Endothelial cell of umbilical vein (primary cell): ENCODE measurements at regions not wholly inside any gene's neighbourhood (a gene's known extent, or its start where the extent isn't known, plus 50 kb on each side); places are given as distances from the start of the nearest gene placed in this dataset.

ENCODE experiments used
- BruUV-seq: library from RNA; stranded (reverse); fragments of 400-500 nt; replicated peaks from 2 replicates; lab custom pipeline; 2021; lab: Mats Ljungman, UMichigan
- CTCF ChIA-PET: fragments of 300-600, 350-600 bp; sonication (Branson Sonifier 250); formaldehyde crosslinking; loops from one replicate; lab custom pipeline; 2021; ENCODE audit warnings: antibody characterized with exemption, inconsistent platforms; lab: Charles Lee
- POLR2A ChIA-PET: fragments of 300-600, 350-600 bp; sonication (Branson Sonifier 250); formaldehyde crosslinking; loops from one replicate; lab custom pipeline; 2021; ENCODE audit warnings: antibody characterized with exemption, inconsistent platforms; lab: Charles Lee
- DNase-seq: peaks from one replicate; pipeline ENCODE4 v3.0.0-alpha.2; 2011; ENCODE audit warnings: low read depth, low spot score
- FAIRE-seq: peaks from 2 replicates; lab custom pipeline; 2011; peaks lifted over from hg19 to GRCh38; lab: Jason Lieb, UNC
- H2AFZ ChIP-seq: 2 replicates; pipeline ENCODE4 v1.6.0; 2012; ENCODE audit warnings: low read depth, low read length, control low read depth, inconsistent platforms
- H3K27ac ChIP-seq: 2 replicates; pipeline ENCODE4 v1.5.1; 2011; ENCODE audit warnings: low read depth, mild to moderate bottlenecking, control low read depth, low read length, moderate library complexity; ENCODE audit not compliant: insufficient read depth
- H3K27me3 ChIP-seq, 2 experiments: 2 replicates each; pipeline versions ENCODE4 v1.6.0 to v1.6.1; 2011; ENCODE audit warnings: low read length in 2 of 2, mixed read lengths in 1 of 2; ENCODE audit not compliant: control insufficient read depth in 2 of 2, insufficient read depth in 2 of 2
- H3K36me3 ChIP-seq, 2 experiments: 2 replicates in 1 of 2; 3 replicates in 1 of 2; pipeline ENCODE4 v1.5.1; 2011; ENCODE audit warnings: low read length in 2 of 2, mild to moderate bottlenecking in 1 of 2, moderate library complexity in 1 of 2; ENCODE audit not compliant: control insufficient read depth in 2 of 2, insufficient read depth in 2 of 2; ENCODE audit errors: extremely low read depth in 1 of 2
- H3K4me1 ChIP-seq: 3 replicates; pipeline ENCODE4 v1.5.1; 2011; ENCODE audit warnings: mild to moderate bottlenecking, low read length; ENCODE audit not compliant: control insufficient read depth, insufficient read depth; ENCODE audit errors: extremely low read depth
- H3K4me2 ChIP-seq: 2 replicates; pipeline ENCODE4 v1.6.1; 2011; ENCODE audit warnings: low read length, control low read depth, mixed read lengths; ENCODE audit not compliant: insufficient read depth
- H3K4me3 ChIP-seq, 3 experiments: fragments of 200-600 bp in 1 of 3; sonication (generic), shearing (Covaris generic) in 1 of 3; replicated peaks in 1 of 3; 2 replicates each; pipeline ENCODE4 v1.5.1; 2011 to 2016; ENCODE audit warnings: control low read depth in 3 of 3, low read length in 3 of 3, mild to moderate bottlenecking in 2 of 3, inconsistent platforms in 1 of 3, low read depth in 1 of 3, moderate library complexity in 1 of 3; ENCODE audit not compliant: insufficient read depth in 1 of 3
- H3K79me2 ChIP-seq: 2 replicates; pipeline ENCODE4 v1.6.0; 2012; ENCODE audit warnings: low read length, inconsistent platforms; ENCODE audit not compliant: control insufficient read depth, insufficient read depth
- H3K9ac ChIP-seq: replicated peaks from 2 replicates; pipeline ENCODE3; 2011; ENCODE audit warnings: low read length, control low read depth; ENCODE audit not compliant: insufficient read depth; ENCODE audit errors: extremely low read depth
- H3K9me1 ChIP-seq: replicated peaks from 3 replicates; pipeline ENCODE4 v1.6.0; 2011; ENCODE audit warnings: mild to moderate bottlenecking, low read length; ENCODE audit not compliant: control insufficient read depth, insufficient read depth; ENCODE audit errors: extremely low read depth
- H3K9me3 ChIP-seq: replicated peaks from 2 replicates; pipeline ENCODE4 v1.5.1; 2012; ENCODE audit warnings: low read length, inconsistent platforms; ENCODE audit not compliant: control insufficient read depth, insufficient read depth
- H4K20me1 ChIP-seq: replicated peaks from 2 replicates; pipeline ENCODE3; 2011; ENCODE audit warnings: mild to moderate bottlenecking, low read length; ENCODE audit not compliant: control insufficient read depth, insufficient read depth; ENCODE audit errors: extremely low read depth
- EZH2 ChIP-seq: IDR thresholded peaks from 2 replicates; pipeline ENCODE4 v1.6.1; 2012; ENCODE audit warnings: borderline replicate concordance, low read depth, mild to moderate bottlenecking, moderate library complexity, low read length, inconsistent platforms; ENCODE audit not compliant: severe bottlenecking
- FOS ChIP-seq: IDR thresholded peaks from 2 replicates; pipeline ENCODE4 v1.6.1; 2011; ENCODE audit warnings: mild to moderate bottlenecking, low read length, moderate library complexity, borderline replicate concordance; ENCODE audit not compliant: insufficient read depth
- GATA2 ChIP-seq: IDR thresholded peaks from 2 replicates; pipeline ENCODE4 v1.7.0; 2011; ENCODE audit warnings: low read depth, mild to moderate bottlenecking, moderate library complexity, mixed read lengths, low read length; ENCODE audit not compliant: insufficient read length, insufficient read depth
- JUN ChIP-seq: IDR thresholded peaks from 2 replicates; pipeline ENCODE4 v1.6.1; 2011; ENCODE audit warnings: borderline replicate concordance, low read depth; ENCODE audit not compliant: insufficient read length, insufficient read depth
- MYC ChIP-seq: IDR thresholded peaks from one replicate; pipeline ENCODE4 v1.6.1; 2011; ENCODE audit warnings: mild to moderate bottlenecking, low read depth, low read length
- POLR2A ChIP-seq: IDR thresholded peaks from 2 replicates; pipeline ENCODE4 v1.6.1; 2012; ENCODE audit warnings: low read depth, mild to moderate bottlenecking, control low read depth, low read length
- POLR2AphosphoS5 ChIP-seq: IDR thresholded peaks from 2 replicates; pipeline ENCODE4 v1.6.1; 2012; ENCODE audit warnings: low read depth, mild to moderate bottlenecking, control low read depth, low read length, moderate library complexity; ENCODE audit not compliant: insufficient read depth
- dilution Hi-C: fragments of 300-500 bp; cut with MboI; formaldehyde crosslinking; loops from one replicate; pipeline ENCODE4 v1.15.0; 2019; ENCODE audit warnings: low sequenced_read_pairs; ENCODE audit not compliant: extremely low pct_ligation_motif_present
- intact Hi-C: fragments of 100-400 bp; cut with micrococcal nuclease; formaldehyde crosslinking; loops from one replicate; pipeline ENCODE4 v1.10.0; 2022
- TF ChIP-seq, protein P1 (sequence below), 2 donors: IDR thresholded peaks; 1 replicate in 1 of 2; 2 replicates in 1 of 2; pipeline ENCODE4 v1.5.1; 2011; ENCODE audit warnings: low read length in 2 of 2, mild to moderate bottlenecking in 2 of 2, moderate library complexity in 2 of 2, control low read depth in 1 of 2, inconsistent platforms in 1 of 2, low read depth in 1 of 2; ENCODE audit not compliant: insufficient read depth in 1 of 2; ENCODE audit errors: extremely low read depth in 1 of 2
- TF ChIP-seq, protein P2 (sequence below): IDR thresholded peaks from 2 replicates; pipeline ENCODE4 v1.6.1; 2011; ENCODE audit not compliant: insufficient read depth, insufficient read length

DNA sequence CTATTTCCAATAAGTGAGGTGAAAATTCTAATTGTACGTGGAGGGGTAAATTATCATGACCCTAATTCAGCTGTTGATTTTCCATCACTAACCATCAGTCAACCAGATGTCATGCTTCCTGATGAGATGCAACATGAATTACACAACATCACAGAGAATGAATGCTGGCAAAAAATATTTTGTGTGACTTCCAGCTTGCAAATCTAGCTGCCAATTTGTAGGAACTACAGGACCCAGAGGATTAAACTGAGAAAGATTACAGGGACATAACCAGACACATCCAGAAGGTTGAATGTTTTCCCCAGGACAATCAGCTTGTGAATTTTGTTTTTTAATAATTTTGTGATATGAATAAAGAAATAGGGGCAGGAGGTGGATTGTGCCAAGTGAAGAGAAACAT is 349.0 kb upstream of the ATP10A start:
- no peak overlapping the region for H3K9ac ChIP-seq
- H3K9me3 ChIP-seq, result peaks cover 5% of the 10 kb centered on the region
- no peaks in the 10 kb centered on the region for H3K27me3 ChIP-seq
- no peaks in the 10 kb centered on the region for H3K4me1 ChIP-seq
- H3K9me1 ChIP-seq, result no peaks in the 10 kb centered on the region
- H3K4me3 ChIP-seq, result no peak overlapping the region
- no peaks in the 10 kb centered on the region for H3K36me3 ChIP-seq
- H3K79me2 ChIP-seq, result no peaks in the 10 kb centered on the region
- no peak overlapping the region for H3K27ac ChIP-seq
- H3K4me2 ChIP-seq, result no peak overlapping the region
- ChIA-PET POLR2A (no interaction called here), CTCF (no interaction called here)
- H2AFZ ChIP-seq, result no peak overlapping the region
- TF ChIP-seq JUN (no peak), EZH2 (no peak), POLR2A (no peak), GATA2 (no peak), POLR2AphosphoS5 (no peak), FOS (no peak), MYC (no peak)
- TF ChIP-seq, protein P1, sequence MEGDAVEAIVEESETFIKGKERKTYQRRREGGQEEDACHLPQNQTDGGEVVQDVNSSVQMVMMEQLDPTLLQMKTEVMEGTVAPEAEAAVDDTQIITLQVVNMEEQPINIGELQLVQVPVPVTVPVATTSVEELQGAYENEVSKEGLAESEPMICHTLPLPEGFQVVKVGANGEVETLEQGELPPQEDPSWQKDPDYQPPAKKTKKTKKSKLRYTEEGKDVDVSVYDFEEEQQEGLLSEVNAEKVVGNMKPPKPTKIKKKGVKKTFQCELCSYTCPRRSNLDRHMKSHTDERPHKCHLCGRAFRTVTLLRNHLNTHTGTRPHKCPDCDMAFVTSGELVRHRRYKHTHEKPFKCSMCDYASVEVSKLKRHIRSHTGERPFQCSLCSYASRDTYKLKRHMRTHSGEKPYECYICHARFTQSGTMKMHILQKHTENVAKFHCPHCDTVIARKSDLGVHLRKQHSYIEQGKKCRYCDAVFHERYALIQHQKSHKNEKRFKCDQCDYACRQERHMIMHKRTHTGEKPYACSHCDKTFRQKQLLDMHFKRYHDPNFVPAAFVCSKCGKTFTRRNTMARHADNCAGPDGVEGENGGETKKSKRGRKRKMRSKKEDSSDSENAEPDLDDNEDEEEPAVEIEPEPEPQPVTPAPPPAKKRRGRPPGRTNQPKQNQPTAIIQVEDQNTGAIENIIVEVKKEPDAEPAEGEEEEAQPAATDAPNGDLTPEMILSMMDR (IDR thresholded peaks at IDR 0.05; ENCODE audit: extremely low read depth in 1 of 2, insufficient read depth in 1 of 2, low read depth in 1 of 2, low read length in 2 of 2), result no peak
- TF ChIP-seq, protein P2, sequence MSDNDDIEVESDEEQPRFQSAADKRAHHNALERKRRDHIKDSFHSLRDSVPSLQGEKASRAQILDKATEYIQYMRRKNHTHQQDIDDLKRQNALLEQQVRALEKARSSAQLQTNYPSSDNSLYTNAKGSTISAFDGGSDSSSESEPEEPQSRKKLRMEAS, result no peak
- no peaks in the 10 kb centered on the region for H4K20me1 ChIP-seq
- DNase-seq, result no peak
- no peak for FAIRE-seq
- no TSS peak for BruUV-seq
- intact Hi-C loops, result no loop called here
- dilution Hi-C loops, result no loop called here
